Vagina (tissue), 2 donors: ENCODE measurements at regions not wholly inside any gene's neighbourhood (a gene's known extent, or its start where the extent isn't known, plus 50 kb on each side); places are given as distances from the start of the nearest gene placed in this dataset.

Source experiments
- DNase-seq, 2 donors: peaks; one replicate each; pipeline ENCODE4 v3.0.0-alpha.2; 2017; ENCODE audit errors: extremely low spot score in 2 of 2
- H3K27ac ChIP-seq: fragments of 200-600 bp; sonication (generic); one replicate; pipeline ENCODE4 v1.5.1; 2019
- H3K27me3 ChIP-seq: fragments of 200-600 bp; sonication (generic); one replicate; pipeline ENCODE4 v1.5.1; 2019
- H3K36me3 ChIP-seq, 2 donors: fragments of 200-600 bp; sonication (generic); one replicate each; pipeline ENCODE4 v1.5.1; 2017 to 2019
- H3K4me1 ChIP-seq: fragments of 200-600 bp; sonication (generic); one replicate; pipeline ENCODE4 v1.5.1; 2019
- H3K4me3 ChIP-seq, 2 donors: fragments of 200-600 bp; sonication (generic); 1 replicate in 1 of 2; 2 replicates in 1 of 2; pipeline ENCODE4 v1.5.1; 2016 to 2019
- H3K9me3 ChIP-seq: fragments of 200-600 bp; sonication (generic); one replicate; pipeline ENCODE4 v1.5.1; 2019
- CTCF ChIP-seq, 3 experiments: fragments of 450-650 bp in 2 of 3; fragments of 200-600 bp in 1 of 3; sonication (generic) in 1 of 3; IDR thresholded peaks; one replicate each; pipeline ENCODE4 v1.5.1; 2017 to 2019; ENCODE audit warnings: antibody characterized with exemption in 3 of 3, mild to moderate bottlenecking in 2 of 3, moderate library complexity in 2 of 3
- POLR2A ChIP-seq, 2 donors: fragments of 450-650 bp; IDR thresholded peaks; one replicate each; pipeline ENCODE4 v1.6.1; 2017; ENCODE audit warnings: antibody characterized with exemption in 2 of 2, mild to moderate bottlenecking in 2 of 2, moderate library complexity in 2 of 2
- POLR2AphosphoS5 ChIP-seq, 2 donors: sonication (generic); formaldehyde crosslinking; IDR thresholded peaks; one replicate each; pipeline ENCODE4 v1.9.0; 2017; ENCODE audit warnings: antibody characterized with exemption in 2 of 2, mild to moderate bottlenecking in 2 of 2, low read depth in 1 of 2; ENCODE audit not compliant: insufficient read depth in 1 of 2
- intact Hi-C: fragments of 100-400 bp; cut with DNase I; formaldehyde crosslinking; loops from one replicate; pipeline ENCODE4 v1.15.1; 2023

GRCh38 chr2:59850554-59850953, 702.9 kb downstream of the BCL11A start:
- no peak for TF ChIP-seq CTCF (IDR thresholded peaks at IDR 0.05)
- TF ChIP-seq POLR2A (IDR thresholded peaks at IDR 0.05), result no peak
- no peak for TF ChIP-seq POLR2AphosphoS5 (IDR thresholded peaks at IDR 0.05; ENCODE audit: insufficient read depth in 1 of 2, low read depth in 1 of 2)
- H3K27me3 ChIP-seq, result no peaks in the 10 kb centered on the region
- intact Hi-C loops, result no loop called here

GRCh38 chr2:59833941-59834340, 719.5 kb downstream of the BCL11A start:
- H3K27ac ChIP-seq, result no peak overlapping the region
- H3K4me1 ChIP-seq, result no peaks in the 10 kb centered on the region
- TF ChIP-seq POLR2A (IDR thresholded peaks at IDR 0.05) (no peak), CTCF (IDR thresholded peaks at IDR 0.05) (no peak), POLR2AphosphoS5 (IDR thresholded peaks at IDR 0.05; ENCODE audit: insufficient read depth in 1 of 2, low read depth in 1 of 2) (no peak)
- no peak for DNase-seq
- intact Hi-C loops, result no loop called here
- no peaks in the 10 kb centered on the region for H3K27me3 ChIP-seq
- H3K36me3 ChIP-seq, result no peaks in the 10 kb centered on the region
- H3K9me3 ChIP-seq, result no peaks in the 10 kb centered on the region
- H3K4me3 ChIP-seq, result no peak overlapping the region

More at GRCh38 chr2:59850554-59850953, 702.9 kb downstream of the BCL11A start:
- H3K9me3 ChIP-seq, result no peaks in the 10 kb centered on the region
- no peak overlapping the region for H3K27ac ChIP-seq
- no peaks in the 10 kb centered on the region for H3K36me3 ChIP-seq
- H3K4me3 ChIP-seq, result no peak overlapping the region
- H3K4me1 ChIP-seq, result no peaks in the 10 kb centered on the region
- no peak for DNase-seq

GRCh38 chr2:59830601-59831000, 722.9 kb downstream of the BCL11A start:
- intact Hi-C loops, result no loop called here
- Histone ChIP-seq H3K4me3 (no peak overlapping the region), H3K27ac (no peak overlapping the region), H3K36me3 (no peaks in the 10 kb centered on the region), H3K4me1 (no peaks in the 10 kb centered on the region), H3K27me3 (no peaks in the 10 kb centered on the region), H3K9me3 (no peaks in the 10 kb centered on the region)
- no peak for DNase-seq
- TF ChIP-seq CTCF (IDR thresholded peaks at IDR 0.05), result no peak
- no peak for TF ChIP-seq POLR2AphosphoS5 (IDR thresholded peaks at IDR 0.05; ENCODE audit: insufficient read depth in 1 of 2, low read depth in 1 of 2)
- TF ChIP-seq POLR2A (IDR thresholded peaks at IDR 0.05), result no peak

- Histone ChIP-seq H3K4me1 (no peaks in the 10 kb centered on the region), H3K27me3 (no peaks in the 10 kb centered on the region), H3K4me3 (no peak overlapping the region), H3K9me3 (no peaks in the 10 kb centered on the region), H3K27ac (no peak overlapping the region), H3K36me3 (no peaks in the 10 kb centered on the region)
- intact Hi-C loops, result no loop called here
- no peak for TF ChIP-seq POLR2A (IDR thresholded peaks at IDR 0.05)
- no peak for TF ChIP-seq CTCF (IDR thresholded peaks at IDR 0.05)
- TF ChIP-seq POLR2AphosphoS5 (IDR thresholded peaks at IDR 0.05; ENCODE audit: insufficient read depth in 1 of 2, low read depth in 1 of 2), result no peak
- DNase-seq, result no peak
These were observed 725.8 kb downstream of the BCL11A start for GRCh38 chr2:59827677-59828076.

- Histone ChIP-seq H3K27me3 (no peaks in the 10 kb centered on the region), H3K4me3 (no peak overlapping the region), H3K27ac (no peak overlapping the region), H3K9me3 (no peaks in the 10 kb centered on the region), H3K4me1 (no peaks in the 10 kb centered on the region), H3K36me3 (no peaks in the 10 kb centered on the region)
- DNase-seq, result no peak
- TF ChIP-seq POLR2A (IDR thresholded peaks at IDR 0.05) (no peak), POLR2AphosphoS5 (IDR thresholded peaks at IDR 0.05; ENCODE audit: insufficient read depth in 1 of 2, low read depth in 1 of 2) (no peak), CTCF (IDR thresholded peaks at IDR 0.05) (no peak)
- intact Hi-C loops, result no loop called here
These were observed 727.3 kb downstream of the BCL11A start for GRCh38 chr2:59826177-59826576.
